ENCODE measurements at regions not wholly inside any gene's neighbourhood (a gene's known extent, or its start where the extent isn't known, plus 50 kb on each side); places are given as distances from the start of the nearest gene placed in this dataset.
"Not testable (repeated sequence)": the region's sequence is repeated elsewhere in the genome, so short reads cannot be mapped to it uniquely, and the experiment has no call there.

DNA sequence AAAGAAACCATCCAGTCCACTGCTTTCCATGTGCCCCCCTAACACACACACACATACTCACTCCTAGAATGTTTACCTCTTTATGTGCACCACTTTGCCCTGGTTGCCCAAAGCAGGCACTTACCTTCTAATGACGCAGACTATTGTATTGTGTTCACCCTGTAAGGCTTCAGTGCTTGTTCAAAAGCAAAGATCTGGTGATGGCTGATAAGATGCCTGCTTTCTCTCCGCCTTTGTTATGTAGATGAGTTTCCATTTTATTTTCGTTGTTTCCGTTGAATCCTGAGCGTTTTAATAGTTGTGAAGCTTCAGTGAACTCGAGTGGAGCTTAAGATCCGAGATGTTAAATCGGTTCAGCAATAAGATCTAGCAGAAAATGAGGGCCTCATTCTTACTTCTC is 452.7 kb downstream of the TMEM114 start:
- Mint-ChIP-seq H3K27me3 (ENCODE audit: insufficient read depth) (no peaks in the 10 kb centered on the region), H3K9me3 (peaks cover 26% of the 10 kb centered on the region), H3K27ac (no peak overlapping the region), H3K36me3 (ENCODE audit: low read depth) (no peaks in the 10 kb centered on the region), H3K4me1 (ENCODE audit: low read depth) (no peaks in the 10 kb centered on the region), H3K4me3 (no peak overlapping the region)
- intact Hi-C loops (cut with micrococcal nuclease): no loop called here
- no peak for DNase-seq (ENCODE audit: low spot score)

DNA sequence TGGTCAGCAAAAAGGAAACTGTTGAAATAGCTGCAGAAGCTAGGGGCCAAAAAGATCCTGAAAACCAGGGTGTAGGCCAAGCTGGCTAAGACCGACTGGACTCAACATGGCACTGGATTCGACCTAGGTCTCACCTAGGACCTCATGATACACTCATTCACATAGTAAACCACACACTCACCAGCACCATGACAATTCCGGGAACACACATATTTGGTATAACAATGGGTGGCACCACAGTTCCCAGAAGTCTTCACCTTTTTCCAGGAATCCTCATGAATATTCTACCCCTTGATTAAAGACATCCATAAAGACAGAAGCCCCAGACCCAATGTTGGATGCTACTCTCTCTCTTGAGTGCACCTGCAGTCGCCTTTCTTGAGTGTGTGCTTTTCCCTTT is 460.1 kb downstream of the TMEM114 start:
- H3K4me1 Mint-ChIP-seq (ENCODE audit: low read depth): no peaks in the 10 kb centered on the region
- H3K27ac Mint-ChIP-seq: no peak overlapping the region
- no peak for DNase-seq (ENCODE audit: low spot score)
- H3K9me3 Mint-ChIP-seq: peaks cover 7% of the 10 kb centered on the region
- no peak overlapping the region for H3K4me3 Mint-ChIP-seq
- no peaks in the 10 kb centered on the region for H3K27me3 Mint-ChIP-seq (ENCODE audit: insufficient read depth)
- intact Hi-C loops (cut with micrococcal nuclease): no loop called here
- no peaks in the 10 kb centered on the region for H3K36me3 Mint-ChIP-seq (ENCODE audit: low read depth)

DNA sequence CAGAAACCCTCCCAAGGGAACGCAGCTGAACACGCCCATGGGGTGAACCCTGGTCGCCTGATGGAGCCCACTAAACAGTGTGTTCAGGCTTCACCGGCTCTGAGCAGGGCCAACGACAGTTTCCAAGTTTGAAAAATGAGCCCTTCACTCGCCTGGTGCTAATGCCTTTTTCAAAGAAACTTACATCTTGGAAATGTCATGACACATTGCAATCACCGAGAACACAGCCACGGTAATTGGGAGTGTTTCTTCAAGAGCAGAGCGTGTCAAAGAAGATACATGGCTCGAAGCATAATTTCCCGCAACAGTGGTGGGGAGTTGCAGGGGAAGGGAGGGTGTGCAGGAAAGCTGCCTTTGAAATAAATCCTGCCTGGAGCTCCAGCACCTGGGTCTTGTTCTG is 463.2 kb downstream of the TMEM114 start:
- H3K27me3 Mint-ChIP-seq (ENCODE audit: insufficient read depth): no peaks in the 10 kb centered on the region
- DNase-seq (ENCODE audit: low spot score): no peak
- no peaks in the 10 kb centered on the region for H3K36me3 Mint-ChIP-seq (ENCODE audit: low read depth)
- H3K9me3 Mint-ChIP-seq: peaks cover 9% of the 10 kb centered on the region
- intact Hi-C loops (cut with micrococcal nuclease): no loop called here
- H3K27ac Mint-ChIP-seq: no peak overlapping the region
- H3K4me1 Mint-ChIP-seq (ENCODE audit: low read depth): no peaks in the 10 kb centered on the region
- H3K4me3 Mint-ChIP-seq: no peak overlapping the region

DNA sequence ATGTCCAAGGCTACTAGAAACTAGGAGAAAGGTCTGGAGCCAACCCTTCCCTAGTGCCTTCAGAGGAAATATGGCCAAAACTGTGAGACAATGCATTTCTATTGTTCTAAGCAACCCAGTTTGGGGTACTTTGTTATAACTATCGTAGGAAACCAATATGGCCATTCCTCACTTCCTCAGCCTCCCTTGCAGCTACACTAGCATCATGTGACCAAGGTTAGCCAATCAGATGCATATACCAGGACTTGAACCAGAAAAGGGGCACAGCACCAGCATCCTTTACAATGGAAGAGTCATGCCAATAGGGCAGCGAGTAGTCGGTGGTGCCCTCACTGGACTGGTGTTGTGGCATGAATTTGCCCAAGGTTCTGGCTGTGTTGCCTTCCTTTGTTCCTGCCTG is 464.0 kb downstream of the TMEM114 start:
- H3K9me3 Mint-ChIP-seq: peaks cover 15% of the 10 kb centered on the region

DNA sequence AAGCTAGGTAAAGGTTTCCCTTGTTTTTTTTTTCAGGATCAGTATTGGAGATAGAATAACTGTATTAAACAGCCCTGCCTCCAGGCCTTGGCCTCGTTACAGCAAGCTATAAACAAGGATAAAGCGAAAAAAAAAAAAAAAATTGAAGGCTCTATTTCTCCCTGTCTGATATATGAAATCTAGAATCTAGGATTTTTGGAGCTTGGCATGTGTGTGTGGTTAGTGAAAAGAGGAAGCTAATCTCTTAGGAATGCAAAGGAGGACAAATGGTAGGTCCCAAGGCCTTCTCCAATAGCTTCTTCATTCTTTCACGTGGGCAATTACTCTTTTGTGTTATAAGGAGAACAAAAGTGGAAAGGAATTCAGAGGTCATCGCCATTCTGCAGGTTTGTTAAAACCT is 470.3 kb downstream of the TMEM114 start:
- intact Hi-C loops (cut with micrococcal nuclease): no loop called here
- Mint-ChIP-seq H3K4me1 (ENCODE audit: low read depth) (no peaks in the 10 kb centered on the region), H3K9me3 (peaks cover 47% of the 10 kb centered on the region), H3K27ac (no peak overlapping the region), H3K4me3 (no peak overlapping the region), H3K27me3 (ENCODE audit: insufficient read depth) (no peaks in the 10 kb centered on the region), H3K36me3 (ENCODE audit: low read depth) (no peaks in the 10 kb centered on the region)
- DNase-seq (ENCODE audit: low spot score): no peak

More for the DNA sequence above, 464.0 kb downstream of the TMEM114 start:
- Mint-ChIP-seq H3K27me3 (ENCODE audit: insufficient read depth) (no peaks in the 10 kb centered on the region), H3K4me1 (ENCODE audit: low read depth) (no peaks in the 10 kb centered on the region), H3K27ac (no peak overlapping the region), H3K36me3 (ENCODE audit: low read depth) (no peaks in the 10 kb centered on the region), H3K4me3 (no peak overlapping the region)
- no peak for DNase-seq (ENCODE audit: low spot score)
- intact Hi-C loops (cut with micrococcal nuclease): no loop called here

DNA sequence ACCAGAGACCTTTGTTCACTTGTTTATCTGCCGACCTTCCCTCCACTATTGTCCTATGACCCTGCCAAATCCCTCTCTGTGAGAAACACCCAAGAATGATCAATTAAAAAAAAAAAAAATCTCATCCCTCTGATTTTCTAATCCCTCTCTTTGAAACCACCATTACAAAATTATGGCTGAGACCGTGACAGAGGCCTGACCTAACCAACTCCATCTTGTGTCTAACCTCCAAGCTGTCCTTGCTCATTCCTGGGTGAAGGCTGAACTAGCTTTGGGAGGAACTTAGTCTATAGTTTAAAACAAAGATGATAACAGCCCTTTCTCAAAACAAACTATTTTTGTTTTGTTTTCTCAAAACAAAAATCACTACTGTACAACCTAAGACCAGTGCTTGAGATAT is 474.5 kb downstream of the TMEM114 start:
- no peak overlapping the region for H3K4me3 Mint-ChIP-seq
- H3K36me3 Mint-ChIP-seq (ENCODE audit: low read depth): no peaks in the 10 kb centered on the region
- peaks cover 41% of the 10 kb centered on the region for H3K9me3 Mint-ChIP-seq
- no peak overlapping the region for H3K27ac Mint-ChIP-seq
- no peaks in the 10 kb centered on the region for H3K4me1 Mint-ChIP-seq (ENCODE audit: low read depth)
- H3K27me3 Mint-ChIP-seq (ENCODE audit: insufficient read depth): no peaks in the 10 kb centered on the region
- intact Hi-C loops (cut with micrococcal nuclease): no loop called here
- DNase-seq (ENCODE audit: low spot score): no peak

DNA sequence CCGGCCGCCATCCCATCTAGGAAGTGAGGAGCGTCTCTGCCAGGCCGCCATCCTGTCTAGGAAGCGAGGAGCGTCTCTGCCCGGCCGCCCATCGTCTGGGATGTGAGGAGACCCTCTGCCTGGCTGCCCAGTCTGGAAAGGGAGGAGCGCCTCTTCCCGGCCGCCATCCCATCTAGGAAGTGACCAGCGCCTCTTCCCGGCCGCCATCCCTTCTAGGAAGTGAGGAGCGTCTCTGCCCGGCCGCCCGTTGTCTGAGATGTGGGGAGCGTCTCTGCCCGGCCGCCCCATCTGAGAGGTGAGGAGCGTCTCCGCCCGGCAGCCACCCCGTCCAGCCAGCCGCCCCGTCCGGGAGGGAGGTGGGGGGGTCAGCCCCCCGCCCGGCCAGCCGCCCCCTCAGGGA is 475.4 kb downstream of the TMEM114 start:
- H3K4me1 Mint-ChIP-seq (ENCODE audit: low read depth); H3K36me3 Mint-ChIP-seq (ENCODE audit: low read depth); H3K27me3 Mint-ChIP-seq (ENCODE audit: insufficient read depth); H3K27ac Mint-ChIP-seq; DNase-seq (ENCODE audit: low spot score); H3K4me3 Mint-ChIP-seq; intact Hi-C loops (cut with micrococcal nuclease): not testable (repeated sequence)
- peaks cover 35% of the 10 kb centered on the region for H3K9me3 Mint-ChIP-seq

DNA sequence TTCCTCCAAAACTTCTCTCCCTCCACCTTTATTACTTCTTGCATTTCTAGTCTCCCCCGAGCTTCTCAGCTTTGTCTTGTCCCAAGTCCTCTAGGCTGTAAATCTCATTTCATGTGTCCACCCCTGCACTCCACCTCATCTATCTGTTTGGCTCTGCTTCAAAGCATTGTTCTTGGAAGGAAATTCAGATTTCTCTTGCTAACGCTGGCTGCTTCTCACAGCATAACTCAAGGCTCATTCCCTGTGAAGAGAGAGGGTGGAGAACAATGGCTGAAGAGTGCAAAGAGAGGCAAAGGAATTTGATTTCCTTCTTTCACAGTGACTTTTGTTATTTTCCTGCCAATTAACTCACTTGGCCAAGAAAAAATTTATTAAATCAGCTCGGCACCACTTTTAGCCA is 476.5 kb downstream of the TMEM114 start:
- no peak for DNase-seq (ENCODE audit: low spot score)
- intact Hi-C loops (cut with micrococcal nuclease): no loop called here
- Mint-ChIP-seq H3K4me1 (ENCODE audit: low read depth) (no peaks in the 10 kb centered on the region), H3K4me3 (no peak overlapping the region), H3K27me3 (ENCODE audit: insufficient read depth) (no peaks in the 10 kb centered on the region), H3K9me3 (peaks cover 28% of the 10 kb centered on the region), H3K36me3 (ENCODE audit: low read depth) (no peaks in the 10 kb centered on the region), H3K27ac (no peak overlapping the region)

DNA sequence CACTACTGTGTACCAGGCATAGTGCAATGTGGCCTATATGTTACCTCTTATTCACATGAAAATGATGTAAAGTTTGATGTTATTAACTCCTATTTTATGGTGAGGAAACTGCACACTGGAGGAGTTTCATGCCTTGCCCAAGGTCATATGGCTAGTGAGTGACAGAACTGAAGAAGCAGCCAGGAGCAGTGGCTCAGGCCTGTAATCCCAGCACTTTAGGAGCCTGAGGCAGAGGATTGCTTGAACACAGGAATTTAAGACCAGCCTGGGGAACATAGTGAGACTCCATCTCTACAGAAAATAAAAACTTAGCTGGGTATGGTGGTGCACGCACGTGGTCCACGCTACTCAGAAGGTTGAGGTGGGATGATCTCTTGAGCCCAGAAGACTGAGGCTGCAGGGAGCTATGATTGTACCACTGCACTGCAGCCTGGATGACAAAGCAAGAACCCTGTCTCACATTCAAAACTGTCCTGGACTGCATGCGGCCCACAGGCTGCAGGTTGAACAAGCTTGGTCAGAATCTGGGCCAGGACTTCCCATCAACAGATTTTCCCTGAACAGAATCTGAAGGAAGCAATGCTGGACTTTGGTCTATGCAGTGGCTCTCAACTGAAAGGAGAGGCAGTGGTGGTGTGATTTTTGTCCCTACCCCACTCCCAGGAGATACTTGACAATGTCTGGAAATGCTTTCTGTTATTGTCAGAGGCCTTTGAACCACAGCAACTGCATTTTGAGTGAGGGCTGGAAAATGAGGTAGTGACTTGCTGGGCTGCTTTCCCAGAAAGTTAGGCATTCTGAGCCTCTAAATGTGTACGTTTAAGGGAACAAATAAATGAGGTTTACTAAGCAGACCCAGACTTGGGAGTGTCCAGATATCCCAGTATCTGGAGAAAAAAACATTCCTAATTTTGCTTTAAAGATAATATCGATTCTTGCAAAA is 479.5 kb downstream of the TMEM114 start:
- H3K4me3 Mint-ChIP-seq: no peak overlapping the region
- H3K27me3 Mint-ChIP-seq (ENCODE audit: insufficient read depth): no peaks in the 10 kb centered on the region
- no peaks in the 10 kb centered on the region for H3K4me1 Mint-ChIP-seq (ENCODE audit: low read depth)
- H3K9me3 Mint-ChIP-seq: peaks cover 13% of the 10 kb centered on the region
- DNase-seq (ENCODE audit: low spot score): no peak
- H3K36me3 Mint-ChIP-seq (ENCODE audit: low read depth): no peaks in the 10 kb centered on the region
- H3K27ac Mint-ChIP-seq: no peak overlapping the region
- intact Hi-C loops (cut with micrococcal nuclease): no loop called here

DNA sequence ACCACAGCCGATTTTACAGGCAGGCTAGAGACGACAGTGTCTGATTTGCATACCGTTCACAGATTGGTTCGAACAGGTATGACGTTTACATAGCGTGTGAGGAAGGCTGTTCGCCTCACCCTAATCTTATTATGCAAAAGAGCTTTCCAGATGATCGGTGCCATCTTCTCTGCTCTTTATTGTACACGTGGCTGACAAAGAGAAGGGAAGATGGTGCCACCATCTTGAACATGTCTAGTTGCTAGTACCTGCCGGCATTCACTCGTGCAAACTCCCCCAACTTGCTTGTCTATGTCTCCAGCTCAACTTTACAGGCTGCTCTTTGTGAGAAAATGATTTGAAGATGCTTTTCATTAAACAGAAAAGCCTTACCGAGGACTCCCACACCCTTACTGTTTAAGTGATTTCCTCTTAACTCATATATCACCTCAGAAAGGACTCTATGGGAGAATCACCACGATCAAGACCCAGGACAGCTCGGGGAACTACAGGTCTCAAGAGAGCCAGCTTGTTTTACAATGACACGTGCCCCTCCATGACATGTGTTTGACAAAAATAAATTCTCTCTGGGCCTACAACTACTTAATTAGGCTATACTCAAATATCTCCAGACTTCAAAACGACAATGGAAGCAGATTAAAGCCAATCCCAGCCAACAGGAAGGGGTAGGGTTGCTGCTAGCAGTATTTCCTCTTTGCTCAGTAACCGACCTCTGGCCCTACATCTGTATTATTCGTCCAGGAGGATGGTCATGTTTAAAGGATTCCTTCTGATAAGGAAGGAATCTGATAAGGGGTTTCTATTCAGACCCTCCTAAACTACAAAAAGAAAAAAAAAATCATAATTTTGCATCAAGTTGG is 480.6 kb downstream of the TMEM114 start:
- Mint-ChIP-seq H3K4me1 (ENCODE audit: low read depth) (no peaks in the 10 kb centered on the region), H3K27me3 (ENCODE audit: insufficient read depth) (no peaks in the 10 kb centered on the region), H3K27ac (no peak overlapping the region), H3K4me3 (no peak overlapping the region), H3K9me3 (peaks cover 10% of the 10 kb centered on the region), H3K36me3 (ENCODE audit: low read depth) (no peaks in the 10 kb centered on the region)
- intact Hi-C loops (cut with micrococcal nuclease): no loop called here
- DNase-seq (ENCODE audit: low spot score): no peak

DNA sequence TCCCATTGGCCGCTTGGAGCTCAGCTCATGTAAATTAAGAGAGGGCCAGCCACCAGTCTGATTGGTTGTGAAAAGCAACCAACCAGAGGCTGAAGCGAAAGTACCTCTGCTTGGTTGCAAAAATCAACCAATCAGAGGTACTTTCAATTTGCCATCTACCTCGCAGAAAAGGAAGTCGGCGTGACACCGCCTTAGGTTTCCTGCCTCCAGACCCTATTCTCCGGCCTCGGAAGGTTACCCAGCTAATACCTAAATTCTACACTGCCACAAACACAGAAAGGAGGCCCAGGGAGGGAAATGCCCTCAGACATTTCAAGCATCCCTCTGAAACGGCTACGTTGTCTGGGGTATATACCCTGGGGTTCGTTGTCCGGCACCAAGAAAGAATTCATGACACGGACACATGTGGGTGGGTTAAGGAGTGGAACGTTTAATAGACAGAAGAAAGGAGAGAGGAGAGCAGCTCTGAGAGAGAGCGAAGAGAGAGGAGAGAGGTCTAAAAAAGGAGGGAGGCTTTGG is 481.3 kb downstream of the TMEM114 start:
- intact Hi-C loops (cut with micrococcal nuclease): no loop called here
- Mint-ChIP-seq H3K4me1 (ENCODE audit: low read depth) (no peaks in the 10 kb centered on the region), H3K36me3 (ENCODE audit: low read depth) (no peaks in the 10 kb centered on the region), H3K27me3 (ENCODE audit: insufficient read depth) (no peaks in the 10 kb centered on the region), H3K9me3 (peaks cover 10% of the 10 kb centered on the region), H3K4me3 (no peak overlapping the region), H3K27ac (no peak overlapping the region)
- no peak for DNase-seq (ENCODE audit: low spot score)

DNA sequence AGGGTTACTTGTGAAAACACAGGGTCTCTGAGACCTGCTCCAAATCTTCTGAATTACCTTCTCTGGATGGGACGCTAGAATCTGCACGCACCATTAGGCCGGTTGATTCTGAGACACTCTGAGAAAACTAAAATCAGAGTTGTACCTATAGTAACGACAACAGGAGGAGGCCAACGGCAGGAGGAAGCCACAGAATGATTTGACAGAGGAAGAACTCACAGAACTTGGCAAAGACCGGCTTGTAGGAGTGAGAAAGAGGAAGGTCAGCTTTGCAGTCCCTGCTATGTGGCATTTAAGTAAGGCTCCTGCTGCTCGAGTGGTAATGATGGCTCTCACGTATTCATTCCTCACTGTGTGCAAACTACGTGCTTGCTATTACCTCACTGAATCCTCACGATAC is 483.0 kb downstream of the TMEM114 start:
- no peak overlapping the region for H3K27ac Mint-ChIP-seq
- H3K4me1 Mint-ChIP-seq (ENCODE audit: low read depth): no peaks in the 10 kb centered on the region
- H3K36me3 Mint-ChIP-seq (ENCODE audit: low read depth): no peaks in the 10 kb centered on the region
- peaks cover 4% of the 10 kb centered on the region for H3K9me3 Mint-ChIP-seq
- intact Hi-C loops (cut with micrococcal nuclease): no loop called here
- no peak for DNase-seq (ENCODE audit: low spot score)
- no peaks in the 10 kb centered on the region for H3K27me3 Mint-ChIP-seq (ENCODE audit: insufficient read depth)
- no peak overlapping the region for H3K4me3 Mint-ChIP-seq
